Gastroesophageal sphincter (tissue), 3 donors: ENCODE measurements at regions not wholly inside any gene's neighbourhood (a gene's known extent, or its start where the extent isn't known, plus 50 kb on each side); places are given as distances from the start of the nearest gene placed in this dataset.

Experiments
- CTCF ChIP-seq, 4 experiments: fragments of 200-600 bp in 2 of 4; fragments of 450-650 bp in 2 of 4; sonication (generic) in 1 of 4; IDR thresholded peaks; one replicate each; pipeline ENCODE4 v1.5.1; 2017 to 2019; ENCODE audit warnings: antibody characterized with exemption in 4 of 4, mild to moderate bottlenecking in 2 of 4, moderate library complexity in 2 of 4
- POLR2A ChIP-seq, 2 donors: fragments of 450-650 bp; IDR thresholded peaks; one replicate each; pipeline ENCODE4 v1.6.1; 2017; ENCODE audit warnings: antibody characterized with exemption in 2 of 2, mild to moderate bottlenecking in 2 of 2, moderate library complexity in 1 of 2

- TF ChIP-seq CTCF (IDR thresholded peaks at IDR 0.05) (no peak), POLR2A (IDR thresholded peaks at IDR 0.05) (no peak)
Measured at GRCh38 chr2:17229414-17229813, 288.8 kb downstream of the RAD51AP2 start.
